ENCODE measurements at regions not wholly inside any gene's neighbourhood (a gene's known extent, or its start where the extent isn't known, plus 50 kb on each side); places are given as distances from the start of the nearest gene placed in this dataset.

DNA sequence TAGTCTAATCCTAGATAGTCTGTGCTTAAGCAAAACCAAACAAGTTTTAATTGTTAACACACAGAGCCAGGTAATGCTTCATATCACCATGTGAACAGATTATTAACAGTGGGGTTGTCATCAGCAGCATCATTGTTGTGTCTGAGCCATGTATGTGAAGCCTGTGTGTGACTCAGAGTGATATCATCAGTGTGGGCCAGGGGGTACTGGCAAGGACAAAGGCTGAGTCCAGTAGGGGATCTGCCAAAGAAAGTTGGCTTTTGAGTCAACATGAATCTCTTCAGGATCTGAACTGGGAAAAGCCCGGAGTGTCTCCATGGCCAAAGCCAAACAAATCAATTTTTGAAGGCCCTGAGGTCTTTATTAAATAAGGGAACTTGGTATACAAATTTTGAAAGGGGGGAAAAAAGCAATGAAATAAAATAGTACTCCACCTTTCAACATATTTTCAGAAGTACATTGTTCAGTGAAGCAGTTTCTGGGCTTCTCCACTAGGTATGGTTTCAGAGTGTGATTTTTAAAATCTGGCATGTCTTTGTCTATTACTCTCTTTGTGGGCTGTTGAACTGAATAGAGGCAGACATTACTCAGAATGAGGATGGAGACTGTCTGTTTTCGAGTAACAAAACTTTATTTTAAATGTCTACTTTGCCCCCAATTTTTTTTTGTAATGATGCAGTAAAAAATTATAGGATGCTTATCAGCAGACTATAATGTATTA lies 444.2 kb upstream of the JAG1 start:
- intact Hi-C loops (cut with DNase I; ENCODE audit: low total_unique reads) = no loop called here
- no peak for DNase-seq (ENCODE audit: low spot score in 2 of 2)
- 55 to 64% methylated on average over 2 of the region's 2 CpGs for WGBS, 2 donors
- TF ChIP-seq POLR2A (IDR thresholded peaks at IDR 0.05) (no peak), CTCF (IDR thresholded peaks at IDR 0.05) (no peak)
- no peak overlapping the region for H3K4me3 ChIP-seq (ENCODE audit: low read depth, poor library complexity, severe bottlenecking)

- WGBS, 2 donors = 74 to 76% methylated on average over 4 of the region's 4 CpGs
- intact Hi-C loops (cut with DNase I; ENCODE audit: low total_unique reads) = no loop called here
- no peak overlapping the region for H3K4me3 ChIP-seq (ENCODE audit: low read depth, poor library complexity, severe bottlenecking)
- no peak for DNase-seq (ENCODE audit: low spot score in 2 of 2)
- no peak for TF ChIP-seq POLR2A (IDR thresholded peaks at IDR 0.05)
- TF ChIP-seq CTCF (IDR thresholded peaks at IDR 0.05) = no peak
Observed at GRCh38 chr20:11118802-11119380, 445.1 kb upstream of the JAG1 start.

DNA sequence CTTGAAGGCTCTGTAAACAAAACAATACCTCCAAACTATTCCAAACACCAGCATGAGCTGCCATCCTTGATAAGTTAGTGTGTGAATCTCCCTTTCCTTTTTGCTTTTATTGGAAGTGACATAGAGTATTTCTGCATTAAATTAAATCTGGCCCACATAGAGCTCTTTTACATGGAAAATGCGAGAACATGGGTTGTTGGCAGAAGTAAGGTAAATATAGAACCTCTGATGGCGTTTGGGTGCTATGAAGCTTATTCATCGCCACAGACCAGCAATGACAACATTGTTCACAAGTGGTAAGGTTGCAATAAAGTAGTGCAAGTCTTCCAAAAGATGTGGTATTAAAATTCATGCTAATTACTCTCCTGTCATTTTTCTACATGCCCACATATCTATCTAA lies 445.8 kb upstream of the JAG1 start:
- intact Hi-C loops (cut with DNase I; ENCODE audit: low total_unique reads) = no loop called here
- H3K4me3 ChIP-seq (ENCODE audit: low read depth, poor library complexity, severe bottlenecking) = no peak overlapping the region
- DNase-seq (ENCODE audit: low spot score in 2 of 2) = no peak
- TF ChIP-seq CTCF (IDR thresholded peaks at IDR 0.05) (no peak), POLR2A (IDR thresholded peaks at IDR 0.05) (no peak)
- WGBS, 2 donors = 79 to 85% methylated on average over 3 of the region's 3 CpGs

GRCh38 chr20:11120431-11120830 lies 446.6 kb upstream of the JAG1 start:
- no peak for TF ChIP-seq CTCF (IDR thresholded peaks at IDR 0.05)
- TF ChIP-seq POLR2A (IDR thresholded peaks at IDR 0.05) = no peak
- intact Hi-C loops (cut with DNase I; ENCODE audit: low total_unique reads) = no loop called here
- H3K4me3 ChIP-seq (ENCODE audit: low read depth, poor library complexity, severe bottlenecking) = no peak overlapping the region
- 81 to 84% methylated on average over 4 of the region's 4 CpGs for WGBS, 2 donors
- no peak for DNase-seq (ENCODE audit: low spot score in 2 of 2)

GRCh38 chr20:11124849-11125505 lies 451.2 kb upstream of the JAG1 start:
- intact Hi-C loops (cut with DNase I; ENCODE audit: low total_unique reads) = no loop called here
- WGBS, 2 donors = 76 to 88% methylated on average over 2 of the region's 2 CpGs
- TF ChIP-seq POLR2A (IDR thresholded peaks at IDR 0.05) (no peak), CTCF (IDR thresholded peaks at IDR 0.05) (no peak)
- no peak overlapping the region for H3K4me3 ChIP-seq (ENCODE audit: low read depth, poor library complexity, severe bottlenecking)
- no peak for DNase-seq (ENCODE audit: low spot score in 2 of 2)

All from lower leg skin (tissue), 4 donors.